Ovary (tissue), 7 donors: ENCODE measurements at regions not wholly inside any gene's neighbourhood (a gene's known extent, or its start where the extent isn't known, plus 50 kb on each side); places are given as distances from the start of the nearest gene placed in this dataset.

Source experiments
- DNase-seq, 5 donors: peaks; one replicate each; pipeline ENCODE4 v3.0.0-alpha.2; 2019 to 2020
- H3K27ac ChIP-seq, 2 donors: fragments of 200-600 bp; one replicate each; pipeline versions ENCODE4 v1.5.1 to v1.8.0; 2019 to 2022
- H3K27me3 ChIP-seq: fragments of 200-600 bp; one replicate; pipeline ENCODE4 v1.8.0; 2022
- H3K36me3 ChIP-seq: fragments of 200-600 bp; sonication (generic); one replicate; pipeline ENCODE4 v1.5.1; 2019
- H3K4me1 ChIP-seq: one replicate; pipeline ENCODE4 v1.8.1; 2013; ENCODE audit warnings: mild to moderate bottlenecking, moderate library complexity; ENCODE audit not compliant: insufficient read depth
- H3K4me3 ChIP-seq: fragments of 200-600 bp; sonication (generic); one replicate; pipeline ENCODE4 v1.5.1; 2017
- H3K9me3 ChIP-seq, 2 donors: fragments of 200-600 bp in 1 of 2; sonication (generic) in 1 of 2; one replicate each; pipeline versions ENCODE4 v1.5.1 to v1.8.1; 2013 to 2019; ENCODE audit warnings: mild to moderate bottlenecking in 1 of 2, moderate library complexity in 1 of 2
- EP300 ChIP-seq: sonication (generic); formaldehyde crosslinking; IDR thresholded peaks from one replicate; pipeline ENCODE4 v1.6.1; 2017; ENCODE audit warnings: antibody characterized with exemption
- POLR2A ChIP-seq: fragments of 450-650 bp; IDR thresholded peaks from one replicate; pipeline ENCODE4 v1.6.1; 2017; ENCODE audit warnings: antibody characterized with exemption, mild to moderate bottlenecking, moderate library complexity
- WGBS, 3 donors: extraction: QIAGEN DNeasy Blood & Tissue Kit in 1 of 3; methylation state at CpG; one replicate each; pipeline versions ENCODE4 v1.1.5 to v1.1.7; 2013 to 2017; 5-methylcytosine and 5-hydroxymethylcytosine counted together
- intact Hi-C, 4 donors: fragments of 100-400 bp; cut with DNase I; formaldehyde crosslinking; loops; one replicate each; pipeline versions ENCODE4 v1.11.0 to v1.15.1; 2022 to 2023
- TF ChIP-seq, protein P1 (sequence below), 3 donors: fragments of 450-650 bp in 2 of 3; fragments of 200-600 bp in 1 of 3; IDR thresholded peaks; one replicate each; pipeline versions ENCODE4 v1.5.1 to v1.8.0; 2016 to 2022; ENCODE audit warnings: antibody characterized with exemption in 3 of 3, mild to moderate bottlenecking in 1 of 3
- donor health status: DM: no; HTN: no; CAD: no; lungs with moderate emphysema.
- donor health status: DM: no; HTN: no; CAD: no.
- donor health status: Bipolar disorder and iron deficiency.
- donor health status: DM: no; HTN: no; CAD: no.
- donor health status: DM: yes; HTN: yes; CAD: no.

DNA sequence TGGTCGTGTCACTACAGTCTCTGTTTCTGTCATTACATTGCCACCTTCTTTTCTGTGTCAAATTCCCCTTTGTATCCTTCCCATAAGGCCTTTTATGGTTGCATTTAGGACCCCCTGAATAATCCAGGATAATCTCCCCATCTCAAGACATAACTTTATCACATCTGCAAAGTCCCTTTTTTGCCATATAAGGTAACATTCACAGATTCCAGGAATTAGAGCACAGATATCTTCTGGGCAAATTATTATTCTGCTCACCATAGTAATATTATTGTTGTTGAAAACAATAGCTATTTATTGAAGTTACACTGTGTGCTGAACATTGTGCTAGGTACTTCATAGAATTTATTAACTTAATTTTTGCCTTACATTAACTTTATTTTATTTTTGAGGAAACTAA lies 159.1 kb downstream of the TFAP2B start:
- Histone ChIP-seq H3K36me3 (no peaks in the 10 kb centered on the region), H3K4me3 (no peak overlapping the region), H3K27me3 (no peaks in the 10 kb centered on the region), H3K27ac (no peak overlapping the region), H3K4me1 (no peaks in the 10 kb centered on the region), H3K9me3 (no peaks in the 10 kb centered on the region)
- DNase-seq: no peak
- TF ChIP-seq, protein P1, sequence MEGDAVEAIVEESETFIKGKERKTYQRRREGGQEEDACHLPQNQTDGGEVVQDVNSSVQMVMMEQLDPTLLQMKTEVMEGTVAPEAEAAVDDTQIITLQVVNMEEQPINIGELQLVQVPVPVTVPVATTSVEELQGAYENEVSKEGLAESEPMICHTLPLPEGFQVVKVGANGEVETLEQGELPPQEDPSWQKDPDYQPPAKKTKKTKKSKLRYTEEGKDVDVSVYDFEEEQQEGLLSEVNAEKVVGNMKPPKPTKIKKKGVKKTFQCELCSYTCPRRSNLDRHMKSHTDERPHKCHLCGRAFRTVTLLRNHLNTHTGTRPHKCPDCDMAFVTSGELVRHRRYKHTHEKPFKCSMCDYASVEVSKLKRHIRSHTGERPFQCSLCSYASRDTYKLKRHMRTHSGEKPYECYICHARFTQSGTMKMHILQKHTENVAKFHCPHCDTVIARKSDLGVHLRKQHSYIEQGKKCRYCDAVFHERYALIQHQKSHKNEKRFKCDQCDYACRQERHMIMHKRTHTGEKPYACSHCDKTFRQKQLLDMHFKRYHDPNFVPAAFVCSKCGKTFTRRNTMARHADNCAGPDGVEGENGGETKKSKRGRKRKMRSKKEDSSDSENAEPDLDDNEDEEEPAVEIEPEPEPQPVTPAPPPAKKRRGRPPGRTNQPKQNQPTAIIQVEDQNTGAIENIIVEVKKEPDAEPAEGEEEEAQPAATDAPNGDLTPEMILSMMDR (IDR thresholded peaks at IDR 0.05): no peak
- TF ChIP-seq POLR2A: no peak
- TF ChIP-seq EP300: no peak
- 40 to 62% (median 47%) methylated on average over 1 of the region's 1 CpG for WGBS, 3 donors
- intact Hi-C loops: no loop called here

DNA sequence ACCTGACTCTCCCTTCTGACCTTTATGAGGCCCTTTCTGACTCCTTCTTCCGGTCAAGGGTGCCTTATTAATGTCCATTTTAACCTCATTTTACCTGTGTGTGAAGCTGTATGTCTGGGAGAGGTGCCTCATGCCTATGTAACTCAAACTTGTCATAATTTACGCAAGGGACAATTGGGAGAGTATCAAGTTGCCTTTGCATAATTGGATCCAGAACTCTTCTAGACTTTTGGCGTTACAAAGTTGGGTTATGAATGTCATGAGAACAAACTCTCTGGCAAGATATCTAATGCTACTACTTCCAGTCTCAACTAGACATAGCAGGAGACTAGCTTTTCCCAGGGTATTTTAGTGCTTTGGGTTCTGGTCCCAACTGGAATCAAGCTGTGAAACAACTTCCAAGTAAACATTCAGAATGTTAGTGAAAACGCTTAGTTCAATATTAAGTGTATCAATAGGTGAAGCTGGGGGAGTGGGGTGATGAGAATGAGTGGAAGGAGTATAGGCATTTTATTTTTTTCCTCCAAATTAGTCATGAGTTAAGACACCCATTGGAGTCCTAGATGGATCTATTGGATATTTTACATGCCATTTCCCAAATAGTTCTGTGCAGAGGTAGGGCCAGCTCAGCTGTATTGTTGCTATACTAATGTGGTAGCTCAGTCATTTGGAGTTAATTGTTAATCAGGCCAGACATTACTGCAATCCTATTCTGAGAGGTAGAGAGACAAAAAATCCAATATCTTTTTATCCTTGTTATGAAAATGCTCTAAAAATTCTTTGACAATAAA lies 159.9 kb downstream of the TFAP2B start:
- Histone ChIP-seq H3K4me3 (no peak overlapping the region), H3K4me1 (no peaks in the 10 kb centered on the region), H3K36me3 (no peaks in the 10 kb centered on the region), H3K27ac (no peak overlapping the region), H3K27me3 (no peaks in the 10 kb centered on the region), H3K9me3 (no peaks in the 10 kb centered on the region)
- intact Hi-C loops: no loop called here
- 57 to 66% (median 57%) methylated on average over 4 of the region's 4 CpGs for WGBS, 3 donors
- TF ChIP-seq, protein P1 (IDR thresholded peaks at IDR 0.05): no peak
- TF ChIP-seq EP300 (no peak), POLR2A (no peak)
- DNase-seq: no peak

DNA sequence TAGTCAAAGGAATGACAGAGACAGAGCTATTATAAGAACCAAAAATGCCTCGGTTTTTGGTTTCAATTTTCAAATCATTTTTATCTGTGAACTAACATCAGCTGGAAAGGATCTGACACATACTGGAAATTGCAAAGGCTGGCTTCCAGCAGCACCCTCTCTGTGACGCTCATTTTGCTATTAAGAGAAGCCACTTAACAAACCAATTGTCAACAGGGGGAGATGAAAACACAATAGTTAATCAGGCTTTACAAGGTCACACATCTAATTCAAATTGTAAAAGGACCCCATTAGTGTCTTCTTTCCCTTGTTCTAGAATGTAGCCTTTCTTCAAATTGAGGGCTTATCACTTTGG lies 160.5 kb downstream of the TFAP2B start:
- Histone ChIP-seq H3K4me3 (no peak overlapping the region), H3K27me3 (no peaks in the 10 kb centered on the region), H3K36me3 (no peaks in the 10 kb centered on the region), H3K9me3 (no peaks in the 10 kb centered on the region), H3K4me1 (no peaks in the 10 kb centered on the region), H3K27ac (no peak overlapping the region)
- DNase-seq: no peak
- intact Hi-C loops: no loop called here
- TF ChIP-seq, protein P1 (IDR thresholded peaks at IDR 0.05): no peak
- TF ChIP-seq EP300: no peak
- no peak for TF ChIP-seq POLR2A
- 17 to 23% (median 22%) methylated on average over 2 of the region's 2 CpGs for WGBS, 3 donors

DNA sequence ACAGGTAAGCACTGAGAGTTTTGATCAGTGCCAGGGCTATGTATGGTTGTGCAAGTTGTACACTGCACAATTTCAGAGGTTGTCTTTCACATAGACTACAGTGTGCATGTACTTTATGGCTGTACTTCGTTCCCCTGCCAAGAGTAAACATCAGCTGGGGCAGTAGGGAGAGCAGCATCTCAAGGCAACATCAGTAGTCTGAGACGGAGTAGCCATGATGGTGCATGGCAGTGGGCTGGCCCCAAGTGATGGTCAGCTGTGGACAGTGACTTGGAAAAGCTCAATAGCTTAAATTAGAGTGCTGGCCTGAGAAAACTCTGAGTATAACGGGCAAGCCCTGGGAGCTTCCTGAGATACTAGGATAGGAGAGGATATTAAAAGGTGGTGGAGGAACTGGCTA lies 165.5 kb downstream of the TFAP2B start:
- 53 to 84% (median 60%) methylated on average over 3 of the region's 3 CpGs for WGBS, 3 donors
- DNase-seq: no peak
- H3K27ac ChIP-seq: no peak overlapping the region

More for the DNA sequence above, 165.5 kb downstream of the TFAP2B start:
- Histone ChIP-seq H3K27me3 (no peaks in the 10 kb centered on the region), H3K4me3 (no peak overlapping the region), H3K4me1 (no peaks in the 10 kb centered on the region), H3K9me3 (no peaks in the 10 kb centered on the region), H3K36me3 (no peaks in the 10 kb centered on the region)
- TF ChIP-seq, protein P1 (IDR thresholded peaks at IDR 0.05): no peak
- TF ChIP-seq POLR2A: no peak
- TF ChIP-seq EP300: no peak
- intact Hi-C loops: no loop called here
